K562 (cell line): ENCODE measurements at regions not wholly inside any gene's neighbourhood (a gene's known extent, or its start where the extent isn't known, plus 50 kb on each side); places are given as distances from the start of the nearest gene placed in this dataset.

Experiments used
- CTCF ChIP-seq, 3 experiments: IDR thresholded peaks in 2 of 3; conservative IDR thresholded peaks in 1 of 3; 2 replicates each; pipeline ENCODE4 v1.5.1; 2011 to 2012; ENCODE audit warnings: low read length in 3 of 3, mild to moderate bottlenecking in 3 of 3, control low read depth in 2 of 3, improper control_type of control experiment in 1 of 3, inconsistent platforms in 1 of 3, low read depth in 1 of 3, mixed read lengths in 1 of 3, moderate library complexity in 1 of 3; ENCODE audit not compliant: insufficient read depth in 2 of 3
- GTF3C2 ChIP-seq: IDR thresholded peaks from 3 replicates; pipeline ENCODE4 v1.6.1; 2011; ENCODE audit warnings: borderline replicate concordance, mild to moderate bottlenecking, moderate library complexity; ENCODE audit not compliant: insufficient read length; ENCODE audit errors: extremely low read depth
- JUN ChIP-seq, 2 experiments: sonication (generic) in 1 of 2; formaldehyde crosslinking in 1 of 2; IDR thresholded peaks; 2 replicates each; pipeline versions ENCODE4 v1.6.1 to v1.8.0; 2012 to 2022; ENCODE audit warnings: borderline replicate concordance in 2 of 2, mild to moderate bottlenecking in 2 of 2, improper control_type of control experiment in 1 of 2, low read depth in 1 of 2, low read length in 1 of 2, missing genetic modification reagents in 1 of 2
- NR4A1 ChIP-seq, 2 experiments: fragments of 250-450 bp in 1 of 2; fragments of 450-650 bp in 1 of 2; sonication (Bioruptor Pico) in 1 of 2; IDR thresholded peaks; 2 replicates each; pipeline versions ENCODE4 v1.4.0 to v1.6.1; 2016 to 2020; ENCODE audit warnings: mild to moderate bottlenecking in 2 of 2, missing compliant biosample characterization in 1 of 2, missing genetic modification characterization in 1 of 2, moderate library complexity in 1 of 2
- PHB2 ChIP-seq: fragments of 450-650 bp; IDR thresholded peaks from 2 replicates; pipeline ENCODE4 v1.6.1; 2017; ENCODE audit warnings: low read depth
- RB1 ChIP-seq: fragments of 450-650 bp; IDR thresholded peaks from 2 replicates; pipeline ENCODE4 v1.6.1; 2017; ENCODE audit warnings: low read depth, mild to moderate bottlenecking

- TF ChIP-seq CTCF (IDR thresholded peaks at IDR 0.05 in 2 of 3, conservative IDR thresholded peaks at IDR 0.05 in 1 of 3; ENCODE audit: insufficient read depth in 2 of 3, low read depth in 1 of 3, low read length in 3 of 3) (no peak), GTF3C2 (no peak), JUN (IDR thresholded peaks at IDR 0.05; ENCODE audit: borderline replicate concordance, low read depth, low read length) (no peak), JUN (CRISPR knock-in tag; IDR thresholded peaks at IDR 0.05; ENCODE audit: borderline replicate concordance) (no peak), NR4A1 (CRISPR knock-in tag; IDR thresholded peaks at IDR 0.05) (no peak), NR4A1 (tag; IDR thresholded peaks at IDR 0.05) (no peak), PHB2 (no peak), RB1 (no peak)
These were observed 202.1 kb downstream of the MBL2 start for GRCh38 chr10:52570490-52570889.
